Trophoblast cell (in vitro differentiated cells and primary cell): ENCODE measurements at regions not wholly inside any gene's neighbourhood (a gene's known extent, or its start where the extent isn't known, plus 50 kb on each side); places are given as distances from the start of the nearest gene placed in this dataset.

Experiments
- DNase-seq, 2 donors: peaks; one replicate each; pipeline ENCODE4 v3.0.0-alpha.2; 2016
- H2AFZ ChIP-seq: 2 replicates; pipeline ENCODE4 v1.6.1; 2013; ENCODE audit warnings: low read length, moderate library complexity, mild to moderate bottlenecking; ENCODE audit not compliant: insufficient read depth, poor library complexity
- H2AK5ac ChIP-seq: 2 replicates; pipeline ENCODE4 v1.6.1; 2013; ENCODE audit warnings: mild to moderate bottlenecking, low read length
- H2BK120ac ChIP-seq: 2 replicates; pipeline ENCODE4 v1.6.1; 2013; ENCODE audit warnings: low read length, mild to moderate bottlenecking, moderate library complexity; ENCODE audit not compliant: insufficient read depth, poor library complexity
- H2BK12ac ChIP-seq: 2 replicates; pipeline ENCODE4 v1.6.1; 2013; ENCODE audit warnings: mild to moderate bottlenecking, low read length, moderate library complexity
- H2BK5ac ChIP-seq: 2 replicates; pipeline ENCODE4 v1.6.1; 2013; ENCODE audit warnings: low read length, low read depth, moderate library complexity, mild to moderate bottlenecking; ENCODE audit not compliant: poor library complexity
- H3K14ac ChIP-seq: 2 replicates; pipeline ENCODE4 v1.6.1; 2013; ENCODE audit warnings: mild to moderate bottlenecking, low read length
- H3K18ac ChIP-seq: 2 replicates; pipeline ENCODE4 v1.6.1; 2013; ENCODE audit warnings: mild to moderate bottlenecking, low read length
- H3K23ac ChIP-seq: 2 replicates; pipeline ENCODE4 v1.6.1; 2013; ENCODE audit warnings: low read length
- H3K27ac ChIP-seq: 2 replicates; pipeline ENCODE4 v1.5.1; 2013; ENCODE audit warnings: low read depth, mild to moderate bottlenecking, inconsistent platforms, low read length, moderate library complexity
- H3K27me3 ChIP-seq: 2 replicates; pipeline ENCODE4 v1.6.1; 2013; ENCODE audit warnings: inconsistent platforms, mild to moderate bottlenecking, low read length, moderate library complexity; ENCODE audit not compliant: insufficient read depth
- H3K36me3 ChIP-seq, 2 experiments: 1 replicate in 1 of 2; 2 replicates in 1 of 2; pipeline ENCODE4 v1.6.1; 2013; ENCODE audit warnings: low read length in 2 of 2, mild to moderate bottlenecking in 2 of 2, moderate library complexity in 1 of 2; ENCODE audit not compliant: insufficient read depth in 2 of 2, control insufficient read depth in 1 of 2
- H3K4ac ChIP-seq: 2 replicates; pipeline ENCODE4 v1.6.1; 2013; ENCODE audit warnings: low read depth, mild to moderate bottlenecking, low read length, moderate library complexity
- H3K4me1 ChIP-seq, 2 experiments: 1 replicate in 1 of 2; 2 replicates in 1 of 2; pipeline ENCODE4 v1.6.1; 2013; ENCODE audit warnings: low read length in 2 of 2, mild to moderate bottlenecking in 2 of 2, moderate library complexity in 1 of 2; ENCODE audit not compliant: insufficient read depth in 2 of 2, control insufficient read depth in 1 of 2
- H3K4me2 ChIP-seq: 2 replicates; pipeline ENCODE4 v1.6.1; 2013; ENCODE audit warnings: inconsistent platforms, mild to moderate bottlenecking, low read length, moderate library complexity
- H3K4me3 ChIP-seq: 2 replicates; pipeline ENCODE4 v1.5.1; 2013; ENCODE audit warnings: mild to moderate bottlenecking, low read depth, low read length, inconsistent platforms
- H3K79me1 ChIP-seq: one replicate; pipeline ENCODE4 v1.6.1; 2013; ENCODE audit warnings: low read length
- H3K79me2 ChIP-seq: 2 replicates; pipeline ENCODE4 v1.6.1; 2013; ENCODE audit warnings: low read length, mild to moderate bottlenecking; ENCODE audit not compliant: control insufficient read depth, insufficient read depth, poor library complexity
- H3K9ac ChIP-seq: 2 replicates; pipeline ENCODE4 v1.6.1; 2013; ENCODE audit warnings: mild to moderate bottlenecking, low read length
- H3K9me3 ChIP-seq: 2 replicates; pipeline ENCODE4 v1.6.1; 2013; ENCODE audit warnings: low read depth, mild to moderate bottlenecking, control low read depth, inconsistent platforms, low read length; ENCODE audit not compliant: insufficient read depth
- H4K12ac ChIP-seq: 2 replicates; pipeline ENCODE4 v1.6.1; 2013; ENCODE audit warnings: low read depth, mild to moderate bottlenecking, low read length, moderate library complexity
- H4K8ac ChIP-seq: 2 replicates; pipeline ENCODE4 v1.6.1; 2013; ENCODE audit warnings: low read depth, mild to moderate bottlenecking, low read length, moderate library complexity
- H4K91ac ChIP-seq: one replicate; pipeline ENCODE4 v1.6.1; 2013; ENCODE audit warnings: low read depth, mild to moderate bottlenecking, low read length, moderate library complexity
- WGBS: extraction: QIAGEN DNeasy Blood & Tissue Kit; methylation state at CpG from one replicate; pipeline ENCODE4 v1.1.7; 2013; ENCODE audit warnings: missing lambda C conversion rate; ENCODE audit not compliant: insufficient read length, insufficient coverage; ENCODE audit errors: extremely low coverage; 5-methylcytosine and 5-hydroxymethylcytosine counted together

DNA sequence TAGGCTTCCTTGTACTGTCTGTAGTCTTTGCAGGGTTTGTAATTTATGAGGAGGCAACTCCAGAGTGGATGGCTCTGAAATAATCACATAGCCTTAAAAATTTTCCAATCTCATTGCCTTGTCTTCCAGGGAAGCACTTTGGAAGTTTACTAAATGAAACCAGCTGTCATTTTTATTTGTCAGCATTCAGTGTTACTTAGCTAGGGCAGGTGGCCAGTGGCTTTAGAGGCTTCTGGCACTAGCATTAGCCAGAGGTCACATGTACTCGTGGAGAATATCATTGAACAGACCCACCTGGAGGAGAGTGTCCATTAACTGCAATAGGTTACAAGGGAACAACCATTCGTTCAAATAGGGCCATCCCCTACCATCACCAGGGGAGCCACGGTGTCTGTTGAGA is 160.3 kb upstream of the SLC28A3 start:
- Histone ChIP-seq H3K79me1 (no peaks in the 10 kb centered on the region), H3K27ac (no peak overlapping the region), H2BK5ac (no peak overlapping the region), H3K4ac (no peak overlapping the region), H3K27me3 (no peaks in the 10 kb centered on the region), H3K4me2 (no peak overlapping the region), H4K8ac (no peak overlapping the region), H4K12ac (no peak overlapping the region), H3K9me3 (no peaks in the 10 kb centered on the region), H3K4me3 (no peak overlapping the region), H3K14ac (no peak overlapping the region), H3K4me1 (no peaks in the 10 kb centered on the region), H4K91ac (no peak overlapping the region), H3K36me3 (no peaks in the 10 kb centered on the region), H3K18ac (no peak overlapping the region), H2BK120ac (no peak overlapping the region), H3K23ac (no peak overlapping the region), H3K9ac (no peak overlapping the region), H2BK12ac (no peak overlapping the region), H3K79me2 (no peaks in the 10 kb centered on the region), H2AFZ (no peak overlapping the region), H2AK5ac (no peak overlapping the region)
- no CpG with 5 or more reads among the region's 3 CpGs for WGBS
- no peak for DNase-seq

DNA sequence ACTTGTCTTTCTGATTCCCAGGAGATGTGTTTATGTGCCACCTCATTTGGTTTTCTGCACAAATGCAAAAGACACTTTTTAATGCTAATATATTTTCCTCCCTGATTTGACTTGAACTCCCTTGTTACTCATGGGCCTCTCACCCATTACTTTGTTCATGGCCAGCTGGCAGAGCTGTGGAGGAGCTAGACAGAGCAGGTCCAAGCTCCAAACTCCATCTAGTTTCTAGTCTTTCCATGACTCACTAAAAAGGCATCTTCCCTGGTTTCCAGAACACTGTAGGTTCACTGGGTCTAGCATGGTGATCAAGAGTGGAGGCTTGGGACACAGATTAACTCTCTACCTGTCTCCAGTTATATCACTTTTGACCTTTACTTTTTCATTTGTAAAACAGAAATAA is 161.0 kb upstream of the SLC28A3 start:
- Histone ChIP-seq H4K12ac (no peak overlapping the region), H3K27me3 (no peaks in the 10 kb centered on the region), H3K9ac (no peak overlapping the region), H4K8ac (no peak overlapping the region), H3K4me2 (no peak overlapping the region), H3K36me3 (no peaks in the 10 kb centered on the region), H3K4me3 (no peak overlapping the region), H4K91ac (no peak overlapping the region), H3K4me1 (no peaks in the 10 kb centered on the region), H2BK12ac (no peak overlapping the region), H3K18ac (no peak overlapping the region), H3K9me3 (peaks cover 1% of the 10 kb centered on the region), H2AK5ac (no peak overlapping the region), H3K79me2 (no peaks in the 10 kb centered on the region), H3K79me1 (no peaks in the 10 kb centered on the region), H2AFZ (no peak overlapping the region), H2BK5ac (no peak overlapping the region), H3K4ac (no peak overlapping the region), H3K14ac (no peak overlapping the region), H3K27ac (no peak overlapping the region), H2BK120ac (no peak overlapping the region), H3K23ac (no peak overlapping the region)
- no peak for DNase-seq

DNA sequence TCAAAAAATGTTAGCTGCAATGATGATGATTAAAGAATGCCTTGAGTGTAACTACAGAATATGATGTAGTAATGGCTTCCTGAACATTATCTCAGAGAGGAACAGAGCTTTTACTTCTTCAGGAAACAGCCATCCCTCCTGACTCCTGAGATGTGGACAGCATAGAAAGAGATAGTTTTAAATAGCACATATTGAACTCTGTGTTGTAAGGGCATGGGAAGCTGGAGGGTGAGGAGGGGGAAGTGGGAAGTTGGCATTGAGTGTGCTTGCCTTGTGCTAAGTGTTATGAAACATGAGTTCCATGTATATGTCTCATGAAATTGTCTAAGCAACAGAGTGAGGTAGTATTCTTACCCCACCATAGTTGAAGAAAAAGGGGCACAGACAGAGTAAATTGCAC is 161.5 kb upstream of the SLC28A3 start:
- Histone ChIP-seq H3K79me2 (no peaks in the 10 kb centered on the region), H4K8ac (no peak overlapping the region), H2BK5ac (no peak overlapping the region), H3K9ac (no peak overlapping the region), H3K4ac (no peak overlapping the region), H2BK12ac (no peak overlapping the region), H3K23ac (no peak overlapping the region), H4K12ac (no peak overlapping the region), H3K4me2 (no peak overlapping the region), H3K9me3 (peaks cover 1% of the 10 kb centered on the region), H3K27me3 (no peaks in the 10 kb centered on the region), H3K4me3 (no peak overlapping the region), H3K79me1 (no peaks in the 10 kb centered on the region), H3K14ac (no peak overlapping the region), H3K27ac (no peak overlapping the region), H2BK120ac (no peak overlapping the region), H4K91ac (no peak overlapping the region), H2AFZ (no peak overlapping the region), H2AK5ac (no peak overlapping the region), H3K18ac (no peak overlapping the region), H3K4me1 (no peaks in the 10 kb centered on the region), H3K36me3 (no peaks in the 10 kb centered on the region)
- DNase-seq: no peak

DNA sequence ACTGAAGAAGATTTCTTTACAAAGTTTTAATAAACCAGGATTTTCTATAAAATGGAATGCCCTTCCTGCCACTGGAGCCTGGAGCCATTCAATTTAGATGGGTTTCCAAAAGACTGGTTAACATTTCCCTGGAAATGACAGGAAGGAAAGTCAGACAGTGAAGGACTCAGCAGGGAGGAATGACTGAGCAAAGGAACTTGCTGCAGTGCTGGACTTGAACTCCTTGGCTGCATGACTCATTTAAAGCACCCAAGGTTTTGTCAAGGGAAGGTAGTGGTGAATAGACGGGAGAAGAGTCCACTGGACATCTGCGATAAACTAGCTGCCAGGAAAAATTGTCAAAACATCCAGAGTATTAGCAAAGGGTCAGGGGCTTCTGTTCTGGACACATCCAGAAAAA is 163.8 kb upstream of the SLC28A3 start:
- Histone ChIP-seq H2AK5ac (no peak overlapping the region), H2BK12ac (no peak overlapping the region), H3K4me3 (no peak overlapping the region), H3K27ac (no peak overlapping the region), H3K4me2 (no peak overlapping the region), H2BK5ac (no peak overlapping the region), H2BK120ac (no peak overlapping the region), H3K36me3 (no peaks in the 10 kb centered on the region), H3K9me3 (peaks cover 1% of the 10 kb centered on the region), H3K9ac (no peak overlapping the region), H3K79me2 (no peaks in the 10 kb centered on the region), H3K14ac (no peak overlapping the region), H3K79me1 (no peaks in the 10 kb centered on the region), H3K23ac (no peak overlapping the region), H4K12ac (no peak overlapping the region), H2AFZ (no peak overlapping the region), H4K91ac (no peak overlapping the region), H3K4ac (no peak overlapping the region), H3K18ac (no peak overlapping the region), H3K27me3 (no peaks in the 10 kb centered on the region), H4K8ac (no peak overlapping the region), H3K4me1 (no peaks in the 10 kb centered on the region)
- peak in 1 of 2 donors; percentile 15 for DNase-seq
- no CpG with 5 or more reads among the region's 2 CpGs for WGBS

DNA sequence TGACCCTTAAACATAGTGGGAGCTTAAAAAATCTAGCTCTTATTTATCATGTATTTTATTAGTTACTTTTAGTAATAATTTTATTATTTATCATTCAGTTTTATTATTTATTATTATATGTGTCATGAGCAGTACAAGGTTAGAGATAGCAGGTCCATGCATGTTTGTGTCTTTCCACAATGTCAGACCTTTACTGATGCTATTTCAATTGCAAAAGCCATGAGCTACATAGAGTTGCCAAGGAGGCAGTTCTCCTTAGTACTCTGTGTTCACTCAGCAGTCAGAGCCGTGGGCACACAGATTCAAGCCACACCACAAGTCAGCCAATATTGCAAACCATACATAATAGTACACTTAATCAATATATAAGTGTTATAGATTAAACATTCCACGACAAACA is 157.9 kb upstream of the NTRK2 start:
- H2AK5ac ChIP-seq: no peak overlapping the region
- no peak overlapping the region for H3K4me2 ChIP-seq
- no peaks in the 10 kb centered on the region for H3K79me1 ChIP-seq
- no peak overlapping the region for H2AFZ ChIP-seq
- H3K36me3 ChIP-seq: no peaks in the 10 kb centered on the region
- no peak overlapping the region for H4K12ac ChIP-seq
- no peak overlapping the region for H3K23ac ChIP-seq
- no peak overlapping the region for H3K18ac ChIP-seq
- H3K4me1 ChIP-seq: no peaks in the 10 kb centered on the region
- H3K9me3 ChIP-seq: no peaks in the 10 kb centered on the region
- no peak overlapping the region for H2BK120ac ChIP-seq
- no peak overlapping the region for H3K27ac ChIP-seq
- no peak overlapping the region for H3K9ac ChIP-seq
- no CpG with 5 or more reads among the region's 2 CpGs for WGBS
- no peaks in the 10 kb centered on the region for H3K27me3 ChIP-seq
- H2BK12ac ChIP-seq: no peak overlapping the region
- no peak overlapping the region for H3K4ac ChIP-seq
- no peak overlapping the region for H2BK5ac ChIP-seq
- H3K79me2 ChIP-seq: no peaks in the 10 kb centered on the region
- no peak overlapping the region for H3K4me3 ChIP-seq
- H3K14ac ChIP-seq: no peak overlapping the region
- DNase-seq: no peak
- no peak overlapping the region for H4K91ac ChIP-seq
- H4K8ac ChIP-seq: no peak overlapping the region
